ENCODE measurements at regions not wholly inside any gene's neighbourhood (a gene's known extent, or its start where the extent isn't known, plus 50 kb on each side); places are given as distances from the start of the nearest gene placed in this dataset.

GRCh38 chr3:5304789-5305683 lies 117.5 kb downstream of the EDEM1 start:
- DNase-seq, result peak; percentile 66

GRCh38 chr3:5305684-5305989 lies 118.1 kb downstream of the EDEM1 start:
- DNase-seq, result no peak

- no peak for DNase-seq
Measured at GRCh38 chr3:5309171-5309570, 121.7 kb downstream of the EDEM1 start.

GRCh38 chr3:5309602-5310001 lies 122.1 kb downstream of the EDEM1 start:
- no peak for DNase-seq

GRCh38 chr3:5310509-5310908 lies 123.0 kb downstream of the EDEM1 start:
- DNase-seq, result no peak

- DNase-seq, result no peak
Measured at GRCh38 chr3:5312290-5312689, 124.8 kb downstream of the EDEM1 start.

GRCh38 chr3:5314897-5315296 lies 127.4 kb downstream of the EDEM1 start:
- peak; percentile 11 for DNase-seq

- DNase-seq, result no peak
Measured at GRCh38 chr3:5317557-5317956, 130.1 kb downstream of the EDEM1 start.

GRCh38 chr3:5319454-5319853 lies 131.9 kb downstream of the EDEM1 start:
- DNase-seq, result no peak

- DNase-seq, result no peak
Measured at GRCh38 chr3:5321666-5322340, 134.3 kb downstream of the EDEM1 start.

- DNase-seq, result no peak
Measured at GRCh38 chr3:5324780-5325179, 137.3 kb downstream of the EDEM1 start.

- DNase-seq, result no peak
Measured at GRCh38 chr3:5330152-5330810, 142.8 kb downstream of the EDEM1 start.

- no peak for DNase-seq
Measured at GRCh38 chr3:5331567-5332269, 144.2 kb downstream of the EDEM1 start.

GRCh38 chr3:5332270-5332956 lies 144.9 kb downstream of the EDEM1 start:
- DNase-seq, result no peak

- DNase-seq, result no peak
Measured at GRCh38 chr3:5339967-5340535, 152.5 kb downstream of the EDEM1 start.

- no peak for DNase-seq
Measured at GRCh38 chr3:5341610-5342009, 154.1 kb downstream of the EDEM1 start.

- no peak for DNase-seq
Measured at GRCh38 chr3:5343459-5343858, 156.0 kb downstream of the EDEM1 start.

GRCh38 chr3:5344707-5345106 lies 157.2 kb downstream of the EDEM1 start:
- DNase-seq, result no peak

- peak; percentile 95 for DNase-seq
Measured at GRCh38 chr3:5347486-5347885, 160.0 kb downstream of the EDEM1 start.

- peak; percentile 56 for DNase-seq
Measured at GRCh38 chr3:5348229-5348902, 160.9 kb downstream of the EDEM1 start.

GRCh38 chr3:5349343-5349742 lies 161.8 kb downstream of the EDEM1 start:
- DNase-seq, result no peak

GRCh38 chr3:5357089-5357488 lies 169.6 kb downstream of the EDEM1 start:
- no peak for DNase-seq
